ENCODE measurements at regions not wholly inside any gene's neighbourhood (a gene's known extent, or its start where the extent isn't known, plus 50 kb on each side); places are given as distances from the start of the nearest gene placed in this dataset.
A peak's percentile ranks its signal among the peaks of the same experiment; 100 is the strongest.
"Not testable (repeated sequence)": the region's sequence is repeated elsewhere in the genome, so short reads cannot be mapped to it uniquely, and the experiment has no call there.

- Histone ChIP-seq H3K56ac (ENCODE audit: insufficient read length, low read depth, low read length) (no peak overlapping the region), H3K9ac (ENCODE audit: extremely low read depth, insufficient read length, low read length) (no peak overlapping the region), H3T11ph (ENCODE audit: low read length) (no peak overlapping the region), H3K23me2 (ENCODE audit: insufficient read length, low read depth, low read length, poor library complexity, severe bottlenecking) (no peaks in the 10 kb centered on the region), H3K4ac (ENCODE audit: low read depth, low read length) (no peak overlapping the region), H2AFZ (ENCODE audit: low read length) (no peak overlapping the region), H4K5ac (ENCODE audit: insufficient read length, low read depth, low read length) (no peak overlapping the region), H2BK12ac (ENCODE audit: insufficient read length, low read depth, low read length) (no peak overlapping the region), H3K27ac (ENCODE audit: insufficient read length, low read depth, low read length) (no peak overlapping the region), H2BK15ac (ENCODE audit: low read depth, low read length) (no peak overlapping the region), H3K9me3 (ENCODE audit: control insufficient read depth, low read depth, low read length) (no peaks in the 10 kb centered on the region), H3K27me3 (ENCODE audit: insufficient read depth, low read length) (no peaks in the 10 kb centered on the region), H3K23ac (ENCODE audit: insufficient read length, low read depth, low read length) (no peak overlapping the region), H3K18ac (ENCODE audit: insufficient read length, low read depth, low read length) (no peak overlapping the region), H3K79me2 (ENCODE audit: insufficient read depth, low read length) (no peaks in the 10 kb centered on the region), H4K91ac (ENCODE audit: insufficient read length, low read depth, low read length) (no peak overlapping the region), H3K14ac (ENCODE audit: insufficient read depth, low read length) (no peak overlapping the region), H2BK20ac (ENCODE audit: low read depth, low read length, poor library complexity, severe bottlenecking) (no peak overlapping the region), H2BK5ac (ENCODE audit: insufficient read length, low read length) (no peak overlapping the region), H2BK120ac (ENCODE audit: low read depth, low read length, poor library complexity, severe bottlenecking) (no peak overlapping the region), H2AK5ac (ENCODE audit: insufficient read length, low read length) (no peak overlapping the region), H4K20me1 (ENCODE audit: control insufficient read depth, insufficient read depth, insufficient read length) (no peaks in the 10 kb centered on the region), H3K4me2 (ENCODE audit: insufficient read depth, insufficient read length, low read length) (no peak overlapping the region), H3K79me1 (ENCODE audit: insufficient read depth, low read depth, low read length, poor library complexity, severe bottlenecking) (no peaks in the 10 kb centered on the region), H3K4me1 (ENCODE audit: insufficient read depth, low read length) (no peaks in the 10 kb centered on the region), H4K8ac (replicated peaks; ENCODE audit: insufficient read length, low read depth, low read length) (no peak overlapping the region)
- Mint-ChIP-seq H3K27ac (peak overlapping the region in 2 of 3 experiments; percentile 35 to 66; a peak in 3 of 7 replicates), H3K36me3 (ENCODE audit: insufficient read depth in 1 of 3, low read depth in 3 of 3) (peaks cover 2 to 11% (median 10%) of the 10 kb centered on the region in 3 experiments; a peak in 5 of 7 replicates), H3K4me1 (peaks cover 0 to 5% of the 10 kb centered on the region in 2 experiments; a peak in 1 of 4 replicates), H3K9me3 (no peaks in the 10 kb centered on the region), H3K4me3 (peak overlapping the region in 1 of 2 experiments; percentile 0; a peak in 1 of 5 replicates), H3K27me3 (ENCODE audit: low read depth) (no peaks in the 10 kb centered on the region)
- DNase-seq, result no peak
- no peak for TF ChIP-seq CTCF (conservative IDR thresholded peaks at IDR 0.05)
- WGBS (ENCODE audit: extremely low coverage, insufficient read length, low lambda C conversion rate), result no CpG with 5 or more reads among the region's 2 CpGs
Observed at GRCh38 chr17:20890338-20890737, 152.5 kb downstream of the USP22 start.

- H3K4me3 Mint-ChIP-seq; H3K18ac ChIP-seq (ENCODE audit: insufficient read length, low read depth, low read length); H3K4ac ChIP-seq (ENCODE audit: low read depth, low read length); H3K27ac ChIP-seq (ENCODE audit: insufficient read length, low read depth, low read length); H3K27me3 Mint-ChIP-seq (ENCODE audit: low read depth); H4K20me1 ChIP-seq (ENCODE audit: control insufficient read depth, insufficient read depth, insufficient read length); H3K79me1 ChIP-seq (ENCODE audit: insufficient read depth, low read depth, low read length, poor library complexity, severe bottlenecking); H4K91ac ChIP-seq (ENCODE audit: insufficient read length, low read depth, low read length); H3K14ac ChIP-seq (ENCODE audit: insufficient read depth, low read length); H4K5ac ChIP-seq (ENCODE audit: insufficient read length, low read depth, low read length); H3K23ac ChIP-seq (ENCODE audit: insufficient read length, low read depth, low read length); H4K8ac ChIP-seq (replicated peaks; ENCODE audit: insufficient read length, low read depth, low read length); H3K4me1 ChIP-seq (ENCODE audit: insufficient read depth, low read length); H3K4me2 ChIP-seq (ENCODE audit: insufficient read depth, insufficient read length, low read length); H2BK12ac ChIP-seq (ENCODE audit: insufficient read length, low read depth, low read length); H2BK120ac ChIP-seq (ENCODE audit: low read depth, low read length, poor library complexity, severe bottlenecking); H3K9ac ChIP-seq (ENCODE audit: extremely low read depth, insufficient read length, low read length); H3K9me3 ChIP-seq (ENCODE audit: control insufficient read depth, low read depth, low read length); H3T11ph ChIP-seq (ENCODE audit: low read length); H3K79me2 ChIP-seq (ENCODE audit: insufficient read depth, low read length); DNase-seq; H2AFZ ChIP-seq (ENCODE audit: low read length); H3K27me3 ChIP-seq (ENCODE audit: insufficient read depth, low read length); H3K23me2 ChIP-seq (ENCODE audit: insufficient read length, low read depth, low read length, poor library complexity, severe bottlenecking); H3K56ac ChIP-seq (ENCODE audit: insufficient read length, low read depth, low read length); H2BK20ac ChIP-seq (ENCODE audit: low read depth, low read length, poor library complexity, severe bottlenecking); H3K9me3 Mint-ChIP-seq; H2BK5ac ChIP-seq (ENCODE audit: insufficient read length, low read length); H2AK5ac ChIP-seq (ENCODE audit: insufficient read length, low read length); H2BK15ac ChIP-seq (ENCODE audit: low read depth, low read length): not testable (repeated sequence)
- WGBS (ENCODE audit: extremely low coverage, insufficient read length, low lambda C conversion rate), result no CpG with 5 or more reads among the region's 18 CpGs
- Mint-ChIP-seq H3K4me1 (peaks cover 19 to 27% of the 10 kb centered on the region in 2 experiments), H3K27ac (peak overlapping the region in 2 of 3 experiments; percentile 23 to 39; a peak in 2 of 7 replicates), H3K36me3 (ENCODE audit: insufficient read depth in 1 of 3, low read depth in 3 of 3) (peaks cover 12 to 34% (median 30%) of the 10 kb centered on the region in 3 experiments; a peak in 6 of 7 replicates)
Observed at GRCh38 chr17:20895426-20895825, 147.4 kb downstream of the USP22 start.

Data from H9 (cell line).